Right ventricle myocardium superior (tissue), 1 donor: ENCODE measurements at regions not wholly inside any gene's neighbourhood (a gene's known extent, or its start where the extent isn't known, plus 50 kb on each side); places are given as distances from the start of the nearest gene placed in this dataset.

Source experiments
- ATAC-seq: fragments of 200-7000 bp; cut with Tn5 transposase; one replicate; pipeline ENCODE4 v1.9.1; 2020; ENCODE audit warnings: mild to moderate bottlenecking; ENCODE audit not compliant: poor library complexity
- DNase-seq: peaks from one replicate; pipeline ENCODE4 v3.0.0-alpha.2; 2020
- intact Hi-C: fragments of 100-400 bp; cut with DNase I; formaldehyde crosslinking; loops from one replicate; pipeline ENCODE4 v1.11.2; 2022
- donor health status: DM: no; HTN: yes; CAD: no; lungs with severe emphysema.

DNA sequence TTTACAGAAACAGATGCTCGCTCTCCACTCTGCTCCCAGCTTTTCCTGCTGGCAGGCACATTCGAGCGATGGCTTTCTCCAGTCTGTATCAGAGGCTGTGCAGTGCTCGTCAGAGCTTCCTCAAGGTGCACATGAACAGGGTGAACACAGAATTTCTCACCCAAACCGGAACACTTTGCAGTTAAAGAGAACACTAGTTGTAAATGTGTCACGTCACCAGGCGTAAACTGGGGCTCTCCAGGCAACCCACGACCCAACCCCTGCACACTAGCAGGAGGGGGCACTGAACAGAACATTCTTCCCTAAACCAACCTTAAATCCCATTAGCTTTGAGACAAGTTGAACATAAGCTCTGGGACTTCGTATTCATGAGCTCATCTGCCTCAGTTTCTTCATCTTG, 119.0 kb downstream of the RMI2 start:
- no peak for ATAC-seq
- no peak for DNase-seq

DNA sequence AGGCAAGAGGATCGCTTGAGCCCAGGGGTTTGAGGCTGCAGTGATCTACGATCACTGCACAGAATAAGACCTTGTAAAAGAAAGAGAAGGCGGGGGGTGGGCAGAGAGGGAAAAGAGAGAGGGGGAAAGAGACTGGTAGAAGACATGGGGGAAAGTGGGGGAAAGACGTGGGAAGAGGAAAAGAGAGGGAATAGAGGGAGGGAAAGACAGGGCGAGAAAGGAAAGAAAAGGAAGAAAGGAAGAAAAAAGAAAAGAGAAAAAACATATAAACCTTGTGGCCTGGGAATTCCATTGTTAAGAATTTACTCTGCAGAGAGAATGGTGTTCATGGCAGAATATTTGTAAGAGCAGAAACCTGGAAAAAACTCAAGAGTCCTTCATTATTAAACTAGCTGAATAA, 120.4 kb downstream of the RMI2 start:
- intact Hi-C loops, result no loop called here
- no peak for DNase-seq
- no peak for ATAC-seq

More for the DNA sequence above, 119.0 kb downstream of the RMI2 start:
- intact Hi-C loops, result no loop called here

DNA sequence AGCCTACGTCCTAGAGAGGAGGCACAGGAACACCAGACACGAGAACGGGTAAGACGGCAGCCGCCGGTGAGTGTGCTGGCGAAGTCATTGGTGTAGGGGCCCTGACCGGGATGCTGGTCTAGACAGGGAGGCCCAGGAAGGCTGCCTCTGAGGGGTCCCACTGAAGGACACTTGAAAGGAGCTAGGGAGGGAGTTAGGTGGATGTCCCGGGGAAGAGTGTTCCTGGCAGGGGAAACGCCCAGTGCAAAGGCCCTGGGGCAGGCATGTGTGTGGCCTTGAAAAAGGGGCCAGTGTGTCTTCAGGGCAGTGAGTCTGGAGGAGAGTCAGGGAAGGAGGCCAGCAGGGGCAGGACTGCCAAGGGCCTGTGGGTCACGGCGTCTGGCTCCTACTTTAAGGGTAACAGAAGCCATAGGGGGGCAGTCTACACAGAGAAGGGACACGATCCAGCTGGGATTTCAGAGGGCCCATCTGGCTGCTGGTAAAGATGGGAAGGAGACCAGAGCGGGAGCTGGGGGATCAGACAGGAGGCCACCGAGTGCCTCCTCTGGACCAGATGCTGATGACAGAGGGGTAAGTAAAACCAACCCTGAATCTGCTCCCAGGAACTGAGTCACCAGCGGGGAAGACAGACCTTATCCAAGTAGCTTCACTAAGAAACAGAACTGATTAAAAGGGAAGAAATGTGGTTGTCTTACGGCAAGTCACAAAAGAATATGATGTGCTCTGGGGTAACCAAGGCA, 115.9 kb downstream of the LITAF start:
- ATAC-seq (no peak), DNase-seq (no peak)
- intact Hi-C loops, result no loop called here

DNA sequence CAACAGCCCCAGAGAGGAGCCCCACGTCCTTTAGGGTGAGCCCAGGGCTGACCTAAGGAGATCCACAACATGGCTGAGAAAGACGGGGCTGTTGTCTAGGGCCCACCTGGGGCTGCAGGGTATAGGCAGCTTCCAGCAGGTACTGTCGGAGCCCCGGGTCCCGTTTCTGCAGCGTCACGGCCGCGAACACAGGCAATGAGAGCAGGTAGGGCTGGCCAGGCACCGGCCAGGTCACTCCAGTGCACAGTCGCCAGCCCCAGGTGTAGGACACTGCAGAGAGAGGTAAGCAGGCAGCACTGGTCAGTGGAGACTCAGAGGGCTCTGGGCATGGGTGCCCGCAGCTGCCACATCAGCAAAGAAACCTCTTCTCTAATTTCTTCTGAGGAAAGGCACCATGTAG, 115.2 kb downstream of the LITAF start:
- ATAC-seq, result no peak

DNA sequence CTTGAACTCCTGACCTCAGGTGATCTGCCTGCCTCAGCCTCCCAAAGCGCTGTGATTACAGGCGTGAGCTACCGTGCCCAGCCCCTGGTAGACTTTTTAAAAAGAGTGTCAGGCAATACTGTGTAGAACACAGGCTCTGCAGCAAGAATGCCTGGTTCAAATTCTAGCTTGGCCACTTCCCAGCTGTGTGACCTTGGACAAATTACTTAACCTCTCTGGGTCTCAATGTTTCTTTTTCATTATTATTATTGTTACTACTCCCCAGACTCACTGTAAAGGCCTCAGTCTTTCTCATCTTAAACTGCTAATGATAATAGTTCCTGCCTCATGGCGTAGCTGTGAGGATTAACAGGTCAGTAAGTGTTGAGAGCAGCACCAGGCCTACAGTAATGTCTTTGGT, 114.3 kb downstream of the LITAF start:
- intact Hi-C loops, result no loop called here
- no peak for ATAC-seq
- DNase-seq, result no peak

More for the DNA sequence above, 115.2 kb downstream of the LITAF start:
- no peak for DNase-seq
- intact Hi-C loops, result no loop called here

DNA sequence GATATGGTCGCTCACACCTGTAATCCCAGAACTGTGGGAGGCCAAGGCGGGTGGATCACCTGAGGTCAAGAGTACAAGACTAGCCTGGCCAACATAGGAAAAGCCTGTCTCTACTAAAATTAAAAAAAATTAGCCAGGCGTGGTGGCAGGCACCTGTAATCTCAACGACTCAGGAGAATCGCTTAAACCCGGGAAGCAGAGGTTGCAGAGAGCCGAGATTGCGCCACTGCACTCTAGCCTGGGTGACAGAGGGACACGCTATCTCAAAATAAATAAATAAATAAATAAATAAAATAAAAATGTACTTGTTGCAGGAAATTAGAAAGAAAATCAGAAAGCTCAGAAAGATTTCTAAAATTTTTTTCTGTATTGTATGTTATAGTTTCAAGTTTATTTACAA, 113.9 kb downstream of the LITAF start:
- no peak for DNase-seq

DNA sequence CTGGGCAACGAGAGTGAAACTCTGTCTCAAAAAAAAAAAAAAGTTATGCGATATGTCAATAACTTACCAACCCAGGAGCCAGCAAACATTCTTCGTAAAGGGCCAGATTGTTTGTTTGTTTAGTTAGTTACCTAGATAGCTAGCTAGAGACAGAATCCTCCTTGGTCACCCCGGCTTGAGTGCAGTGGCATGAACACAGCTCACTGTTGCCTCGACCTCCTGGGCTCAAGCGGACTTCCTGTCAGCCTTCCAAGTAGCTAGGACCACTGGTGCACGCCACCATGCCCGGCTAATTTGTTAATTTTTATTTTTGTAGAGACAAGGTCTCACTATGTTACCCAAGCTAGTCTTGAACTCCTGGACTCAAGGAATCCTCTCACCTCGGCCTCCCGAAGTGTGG, 113.0 kb downstream of the LITAF start:
- intact Hi-C loops, result no loop called here
- ATAC-seq, result no peak

More for the DNA sequence above, 113.9 kb downstream of the LITAF start:
- no peak for ATAC-seq
- intact Hi-C loops, result no loop called here

DNA sequence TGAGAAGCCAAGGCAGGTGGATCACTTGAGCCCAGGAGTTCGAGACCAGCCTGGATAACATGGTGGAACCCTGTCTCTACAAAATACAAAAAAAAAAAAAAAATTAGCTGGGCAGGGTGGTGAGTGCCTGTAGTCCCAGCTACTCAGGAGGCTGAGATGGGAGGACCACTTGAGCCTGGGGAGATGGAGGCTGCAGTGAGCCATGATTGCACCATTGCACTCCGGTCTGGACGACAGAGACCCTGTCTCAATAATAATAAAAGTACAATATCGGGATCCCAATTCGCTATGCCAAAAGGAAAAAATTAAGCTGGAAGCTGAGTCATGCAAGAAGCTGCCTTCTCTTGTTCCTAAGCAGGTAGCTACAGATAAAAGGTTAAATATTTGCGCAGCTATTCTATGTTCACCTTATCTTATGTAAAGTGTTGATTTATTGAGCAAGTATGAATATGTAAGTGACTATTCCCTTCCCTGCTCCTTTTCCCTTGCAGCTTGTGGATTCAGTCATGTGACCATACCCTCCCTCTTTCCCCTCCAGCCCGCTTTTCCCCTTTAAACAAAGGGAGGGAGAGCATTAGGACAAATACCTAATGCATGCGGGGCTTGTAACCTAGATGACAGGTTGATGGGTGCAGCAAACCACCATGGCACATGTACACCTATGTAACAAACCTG, 112.0 kb downstream of the LITAF start:
- intact Hi-C loops, result no loop called here
- DNase-seq (no peak), ATAC-seq (no peak)

More for the DNA sequence above, 113.0 kb downstream of the LITAF start:
- DNase-seq, result no peak

DNA sequence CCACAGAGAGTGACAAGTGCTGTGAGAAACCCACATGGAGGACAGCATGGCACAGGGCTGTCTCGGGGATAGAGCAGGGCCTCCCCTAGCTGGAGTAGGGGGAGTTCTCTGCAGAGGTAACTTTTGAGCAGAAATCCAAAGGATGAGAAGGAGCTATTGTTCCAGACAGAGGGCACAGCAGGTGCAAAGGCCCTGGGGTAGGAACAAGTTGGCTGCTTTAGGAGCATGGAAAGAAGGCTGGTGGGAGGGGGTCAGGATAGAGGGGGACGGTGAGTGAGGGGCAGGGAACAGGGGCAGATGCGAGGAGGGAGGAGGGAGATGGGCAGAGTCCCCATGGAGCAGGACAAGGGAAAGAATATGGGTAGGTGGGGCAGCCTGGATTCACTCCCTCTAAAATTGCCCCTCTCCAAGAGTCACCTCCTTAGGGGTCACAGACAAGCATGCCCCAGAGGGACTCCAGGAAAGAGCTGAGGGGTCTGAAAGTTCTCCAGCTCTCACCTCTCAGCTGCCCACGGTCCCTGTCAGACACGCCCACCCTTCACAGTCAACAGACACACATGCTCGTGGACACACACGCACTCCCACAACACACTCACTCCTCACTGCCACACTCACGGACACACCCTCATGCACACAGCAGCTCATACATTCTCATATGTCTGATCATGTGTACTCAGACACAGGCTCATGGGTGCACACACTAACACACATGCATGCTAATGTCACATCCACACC, 110.7 kb downstream of the LITAF start:
- DNase-seq (no peak), ATAC-seq (no peak)
- intact Hi-C loops, result no loop called here

DNA sequence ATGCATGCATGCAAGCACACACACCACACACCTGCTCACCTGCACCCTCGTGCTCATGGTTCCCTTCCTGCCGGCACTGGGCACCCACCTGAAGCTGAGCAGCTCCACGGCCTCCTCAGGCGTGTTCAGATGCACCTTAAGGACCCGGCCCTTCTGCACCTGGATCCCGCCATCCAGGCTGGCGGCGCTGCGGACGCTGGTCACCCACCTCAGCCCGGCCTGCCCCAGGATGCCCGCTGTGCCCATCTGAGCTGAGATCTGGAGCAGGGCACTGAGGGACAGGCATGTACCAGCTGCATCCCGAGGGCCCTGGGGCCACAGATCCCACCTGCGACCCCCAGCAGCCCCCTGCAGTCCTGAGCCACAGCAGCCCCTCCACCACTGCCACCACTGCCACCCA, 110.0 kb downstream of the LITAF start:
- no peak for ATAC-seq
- no peak for DNase-seq
- intact Hi-C loops, result no loop called here

DNA sequence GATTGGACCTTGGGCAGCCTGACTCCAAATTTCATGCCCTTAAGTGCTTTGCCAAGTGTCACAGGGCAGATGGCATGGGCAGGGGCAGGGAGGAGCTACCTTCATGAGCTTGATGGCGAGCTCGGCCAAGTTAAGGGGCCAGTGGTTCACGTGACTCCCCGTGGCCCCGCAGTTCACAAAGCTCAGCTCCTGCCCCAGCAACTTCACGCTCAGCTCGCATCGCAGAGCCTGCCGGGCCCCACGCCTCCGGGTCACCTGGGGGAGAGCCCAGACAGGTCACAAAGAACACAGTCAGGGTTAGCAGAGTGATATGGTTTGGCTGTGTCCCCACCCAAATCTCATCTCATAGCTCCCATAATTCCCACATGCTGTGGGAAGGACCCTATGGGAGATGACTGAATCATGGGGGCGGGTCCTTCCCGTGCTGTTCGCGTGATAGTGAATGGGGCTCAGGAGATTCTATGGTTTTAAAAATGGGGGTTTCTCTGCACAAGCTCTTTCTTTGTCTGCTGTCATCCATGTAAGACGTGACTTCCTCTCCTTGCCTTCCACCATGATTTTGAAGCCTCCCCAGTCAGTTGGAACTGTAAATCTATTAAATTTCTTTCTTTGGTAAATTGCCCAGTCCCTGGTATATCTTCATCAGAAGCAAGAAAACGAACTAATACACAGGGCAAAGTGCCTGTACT, 108.1 kb downstream of the LITAF start:
- ATAC-seq (no peak), DNase-seq (no peak)
- intact Hi-C loops, result no loop called here

DNA sequence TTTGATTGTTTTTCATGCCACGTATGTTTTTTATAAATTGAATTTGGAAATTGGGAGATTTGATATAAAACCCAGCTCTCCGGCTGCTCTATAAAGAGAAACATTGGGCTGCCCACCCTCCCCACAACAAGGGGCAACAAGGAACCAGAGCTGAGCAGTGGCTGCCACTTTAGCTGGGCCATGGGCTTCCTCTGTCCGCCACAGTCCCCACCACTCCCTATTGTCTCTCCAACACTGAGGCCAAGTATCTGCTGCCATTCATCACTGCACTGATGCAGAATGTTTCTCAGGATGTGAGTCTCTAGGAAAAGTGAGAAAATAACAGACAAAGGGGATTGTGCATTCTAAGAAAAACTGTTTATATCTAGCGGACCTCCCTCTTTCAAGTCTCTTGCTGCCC, 106.8 kb downstream of the LITAF start:
- ATAC-seq (no peak), DNase-seq (no peak)
- intact Hi-C loops, result no loop called here

DNA sequence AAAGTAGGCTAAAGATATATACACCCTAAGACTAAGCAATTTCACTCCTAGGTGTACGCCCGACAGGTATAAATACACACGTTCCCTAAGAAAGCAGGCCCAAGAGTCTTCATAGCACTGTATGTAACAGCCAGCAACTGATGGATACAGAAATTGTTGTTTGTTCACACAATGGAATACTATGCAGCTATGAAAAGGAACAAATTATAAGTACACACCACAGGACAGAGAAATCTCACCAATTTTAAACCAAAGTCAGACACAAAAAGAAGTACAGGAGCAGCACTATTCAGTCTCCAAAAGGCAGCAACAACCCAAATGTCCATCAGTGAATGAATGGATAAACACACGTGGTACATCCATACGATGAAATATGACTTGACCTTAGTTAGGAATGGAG, 106.1 kb downstream of the LITAF start:
- DNase-seq, result no peak
- intact Hi-C loops, result no loop called here

DNA sequence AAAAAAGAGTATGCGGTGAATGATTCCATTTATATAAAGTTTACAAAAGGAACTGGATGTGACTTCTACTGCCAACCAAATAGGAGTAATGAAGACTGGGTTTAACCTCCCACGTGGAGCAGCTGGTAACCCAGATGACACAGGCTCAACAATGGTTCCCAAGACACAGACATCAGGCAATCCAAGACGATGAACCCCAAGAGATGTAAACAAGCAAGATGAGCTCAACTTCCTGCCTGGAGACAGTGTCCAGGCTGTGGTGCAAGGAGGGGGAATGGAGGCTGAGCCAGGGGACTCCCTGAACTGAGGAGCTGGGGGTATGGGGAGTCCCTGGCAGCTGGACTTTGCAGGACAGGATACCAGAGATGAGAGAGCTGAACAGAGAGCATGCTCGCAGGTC, 104.7 kb downstream of the LITAF start:
- ATAC-seq (no peak), DNase-seq (no peak)
- intact Hi-C loops, result no loop called here

More for the DNA sequence above, 106.1 kb downstream of the LITAF start:
- ATAC-seq, result no peak

DNA sequence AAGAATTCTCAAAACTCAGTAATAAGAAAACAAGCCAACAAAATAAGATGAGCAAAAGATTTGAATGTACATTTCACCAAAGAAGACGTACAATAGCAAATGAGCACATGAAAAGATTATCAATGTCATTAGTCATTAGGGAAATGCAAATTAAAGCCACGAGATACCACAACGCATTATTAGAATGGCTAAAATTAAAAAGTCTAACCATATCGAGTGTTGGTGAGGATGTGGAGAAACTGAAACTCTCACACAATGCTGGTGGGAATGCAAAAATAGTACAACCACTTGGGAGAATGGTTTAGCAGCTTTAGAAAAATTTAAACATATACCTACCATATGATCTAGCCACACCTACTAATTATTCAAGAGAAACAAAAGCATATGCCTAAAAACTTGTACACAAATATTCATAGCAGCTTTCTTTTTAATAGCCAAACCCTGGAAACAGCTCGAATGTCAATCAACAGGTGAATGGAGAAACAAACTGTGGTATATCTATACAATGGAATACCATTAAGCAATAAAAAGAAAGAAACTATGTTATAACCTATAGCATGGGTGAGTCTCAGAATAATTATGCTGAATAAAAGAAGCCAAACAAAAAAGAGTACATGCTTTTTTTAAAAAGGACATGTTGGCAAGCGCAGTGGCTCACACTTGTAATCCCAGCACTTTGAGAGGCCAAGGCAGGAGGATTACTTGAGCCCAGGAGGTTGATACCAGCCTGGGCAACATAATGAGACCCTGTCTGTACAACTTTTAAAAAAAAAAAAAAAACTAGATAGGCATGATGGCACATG, 103.6 kb downstream of the LITAF start:
- ATAC-seq (no peak), DNase-seq (no peak)
- intact Hi-C loops, result no loop called here

DNA sequence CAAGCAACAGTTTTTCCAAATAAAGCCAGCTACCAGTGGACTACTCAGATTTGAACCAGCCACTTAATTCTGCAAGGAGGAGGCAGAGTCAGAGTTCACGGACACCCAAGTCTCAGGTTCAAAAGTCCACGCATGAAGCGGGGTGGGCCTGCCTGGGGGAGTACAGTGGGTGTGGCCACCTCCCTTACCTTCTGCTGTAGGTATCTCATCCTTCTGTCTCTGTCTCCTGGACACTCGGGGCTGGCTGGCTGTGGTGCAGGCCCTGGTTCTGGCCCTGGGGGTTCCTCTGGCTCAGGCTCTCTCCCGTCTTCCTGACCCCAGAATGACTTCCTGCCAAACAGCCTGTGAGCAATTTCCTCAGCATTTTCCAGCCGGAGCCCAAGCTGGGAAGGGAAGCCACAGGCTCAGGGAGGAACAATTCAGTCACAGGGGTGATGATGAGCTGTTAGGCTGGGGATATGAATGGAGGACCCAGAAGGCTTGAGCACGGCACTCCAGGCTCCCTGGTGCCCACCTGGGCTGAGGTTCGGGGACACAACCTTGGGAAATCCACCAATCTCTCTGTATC, 101.9 kb downstream of the LITAF start:
- DNase-seq (no peak), ATAC-seq (no peak)
- intact Hi-C loops, result no loop called here

DNA sequence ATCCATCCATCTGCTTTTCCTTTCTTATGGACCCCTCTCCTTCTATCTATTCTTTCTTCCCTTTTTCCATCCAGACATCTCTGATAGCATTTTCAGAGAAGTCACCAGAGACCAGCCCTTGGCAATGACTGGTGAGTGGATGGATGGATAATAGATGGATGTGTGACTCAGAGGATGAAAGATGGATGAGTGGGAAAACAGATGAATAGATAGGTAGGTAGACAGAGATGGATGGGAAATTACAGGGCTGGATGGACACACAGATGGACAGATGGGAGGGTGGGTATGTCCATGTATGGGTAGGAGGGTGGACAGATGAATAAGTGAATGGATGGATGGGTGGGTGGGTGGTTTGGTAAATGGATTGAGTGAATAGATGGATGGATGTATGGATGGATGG, 101.0 kb downstream of the LITAF start:
- intact Hi-C loops, result no loop called here
- ATAC-seq (no peak), DNase-seq (no peak)

DNA sequence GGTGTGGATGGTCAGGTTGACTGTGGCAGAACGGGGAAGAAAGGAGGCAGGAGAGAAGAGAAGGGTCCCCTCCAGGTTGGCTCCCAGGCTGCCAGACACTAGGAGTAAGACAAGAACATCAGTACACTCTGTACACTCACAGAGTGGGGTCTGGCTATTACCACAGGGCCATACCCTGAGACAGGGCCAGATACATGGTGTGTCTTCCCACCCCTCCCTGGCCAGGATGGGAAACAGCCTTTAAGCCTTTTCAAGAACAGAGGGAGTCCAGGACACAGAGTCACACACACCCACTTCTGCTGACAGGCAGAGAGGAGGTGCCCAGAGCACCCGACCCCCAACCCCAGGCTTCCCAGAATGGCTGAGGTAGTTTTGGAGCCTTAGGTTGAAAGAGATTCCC, 99.4 kb downstream of the LITAF start:
- ATAC-seq (no peak), DNase-seq (no peak)
- intact Hi-C loops, result no loop called here
